Thoracic aorta (tissue), 2 donors: ENCODE measurements at regions not wholly inside any gene's neighbourhood (a gene's known extent, or its start where the extent isn't known, plus 50 kb on each side); places are given as distances from the start of the nearest gene placed in this dataset.
"Not testable (repeated sequence)": the region's sequence is repeated elsewhere in the genome, so short reads cannot be mapped to it uniquely, and the experiment has no call there.

ENCODE experiments used
- ATAC-seq: fragments of 150-250 bp; one replicate; pipeline ENCODE4 v1.8.0; 2017; ENCODE audit warnings: low read depth; ENCODE audit not compliant: insufficient number of reproducible peaks, low FRiP score
- DNase-seq: peaks from one replicate; pipeline ENCODE4 v3.0.0-alpha.2; 2020; ENCODE audit warnings: low spot score
- H3K27ac ChIP-seq, 2 donors: fragments of 200-600 bp; sonication (generic); 1 replicate in 1 of 2; 2 replicates in 1 of 2; pipeline ENCODE4 v1.5.1; 2016; ENCODE audit warnings: mild to moderate bottlenecking in 2 of 2, moderate library complexity in 2 of 2
- H3K27me3 ChIP-seq: fragments of 200-600 bp; sonication (generic); replicated peaks from 2 replicates; pipeline ENCODE4 v1.6.0; 2016; ENCODE audit warnings: mild to moderate bottlenecking; ENCODE audit not compliant: insufficient read depth
- H3K36me3 ChIP-seq: fragments of 200-600 bp; sonication (generic); one replicate; pipeline ENCODE4 v1.5.1; 2016
- H3K4me1 ChIP-seq, 2 donors: fragments of 200-600 bp; sonication (generic); 1 replicate in 1 of 2; 2 replicates in 1 of 2; pipeline versions ENCODE4 v1.5.1 to v1.6.0; 2016; ENCODE audit warnings: low read depth in 2 of 2, mild to moderate bottlenecking in 1 of 2; ENCODE audit not compliant: control insufficient read depth in 1 of 2
- H3K4me3 ChIP-seq: fragments of 200-600 bp; sonication (generic); 2 replicates; pipeline ENCODE4 v1.5.1; 2016; ENCODE audit warnings: mild to moderate bottlenecking
- H3K9me3 ChIP-seq: fragments of 200-600 bp; sonication (generic); 2 replicates; pipeline ENCODE4 v1.5.1; 2016
- TF ChIP-seq, protein P1 (sequence below): fragments of 200-600 bp; sonication (generic); IDR thresholded peaks from one replicate; pipeline ENCODE4 v1.5.1; 2019; ENCODE audit warnings: antibody characterized with exemption

DNA sequence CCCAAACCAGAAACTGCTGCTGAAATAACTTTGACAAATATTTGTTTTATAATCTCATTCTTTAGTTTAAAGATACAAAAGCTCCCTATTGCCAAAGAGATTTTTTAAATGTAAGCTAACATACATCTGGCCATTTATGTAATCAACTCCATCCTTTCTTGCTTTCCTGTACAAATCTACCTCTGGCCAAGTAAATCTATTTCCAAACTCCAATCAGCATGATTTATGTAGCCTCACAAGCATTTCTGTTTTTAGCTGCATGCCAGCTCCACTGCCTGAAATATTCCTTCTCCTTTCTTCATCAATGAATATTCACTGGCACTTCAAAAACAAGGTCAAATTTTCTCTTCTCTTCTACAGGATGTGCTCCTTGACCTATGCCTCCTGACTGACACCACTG, 80.0 kb downstream of the SHOX2 start:
- H3K27me3 ChIP-seq: no peaks in the 10 kb centered on the region
- TF ChIP-seq, protein P1, sequence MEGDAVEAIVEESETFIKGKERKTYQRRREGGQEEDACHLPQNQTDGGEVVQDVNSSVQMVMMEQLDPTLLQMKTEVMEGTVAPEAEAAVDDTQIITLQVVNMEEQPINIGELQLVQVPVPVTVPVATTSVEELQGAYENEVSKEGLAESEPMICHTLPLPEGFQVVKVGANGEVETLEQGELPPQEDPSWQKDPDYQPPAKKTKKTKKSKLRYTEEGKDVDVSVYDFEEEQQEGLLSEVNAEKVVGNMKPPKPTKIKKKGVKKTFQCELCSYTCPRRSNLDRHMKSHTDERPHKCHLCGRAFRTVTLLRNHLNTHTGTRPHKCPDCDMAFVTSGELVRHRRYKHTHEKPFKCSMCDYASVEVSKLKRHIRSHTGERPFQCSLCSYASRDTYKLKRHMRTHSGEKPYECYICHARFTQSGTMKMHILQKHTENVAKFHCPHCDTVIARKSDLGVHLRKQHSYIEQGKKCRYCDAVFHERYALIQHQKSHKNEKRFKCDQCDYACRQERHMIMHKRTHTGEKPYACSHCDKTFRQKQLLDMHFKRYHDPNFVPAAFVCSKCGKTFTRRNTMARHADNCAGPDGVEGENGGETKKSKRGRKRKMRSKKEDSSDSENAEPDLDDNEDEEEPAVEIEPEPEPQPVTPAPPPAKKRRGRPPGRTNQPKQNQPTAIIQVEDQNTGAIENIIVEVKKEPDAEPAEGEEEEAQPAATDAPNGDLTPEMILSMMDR: no peak

DNA sequence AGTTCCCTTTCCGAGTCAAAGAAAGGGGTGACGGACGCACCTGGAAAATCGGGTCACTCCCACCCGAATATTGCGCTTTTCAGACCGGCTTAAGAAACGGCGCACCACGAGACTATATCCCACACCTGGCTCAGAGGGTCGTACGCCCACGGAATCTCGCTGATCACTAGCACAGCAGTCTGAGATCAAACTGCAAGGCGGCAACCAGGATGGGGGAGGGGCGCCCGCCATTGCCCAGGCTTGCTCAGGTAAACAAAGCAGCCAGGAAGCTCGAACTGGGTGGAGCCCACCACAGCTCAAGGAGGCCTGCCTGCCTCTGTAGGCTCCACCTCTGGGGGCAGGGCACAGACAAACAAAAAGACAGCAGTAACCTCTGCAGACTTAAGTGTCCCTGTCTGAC, 86.3 kb downstream of the SHOX2 start:
- not testable (repeated sequence) for H3K9me3 ChIP-seq, H3K4me1 ChIP-seq, H3K4me3 ChIP-seq, H3K27ac ChIP-seq, ATAC-seq, H3K27me3 ChIP-seq, H3K36me3 ChIP-seq, DNase-seq

More for the DNA sequence above, 80.0 kb downstream of the SHOX2 start:
- DNase-seq: no peak
- Histone ChIP-seq H3K36me3 (no peaks in the 10 kb centered on the region), H3K27ac (no peak overlapping the region), H3K9me3 (no peaks in the 10 kb centered on the region), H3K4me3 (no peak overlapping the region), H3K4me1 (no peaks in the 10 kb centered on the region)
- ATAC-seq: no peak

DNA sequence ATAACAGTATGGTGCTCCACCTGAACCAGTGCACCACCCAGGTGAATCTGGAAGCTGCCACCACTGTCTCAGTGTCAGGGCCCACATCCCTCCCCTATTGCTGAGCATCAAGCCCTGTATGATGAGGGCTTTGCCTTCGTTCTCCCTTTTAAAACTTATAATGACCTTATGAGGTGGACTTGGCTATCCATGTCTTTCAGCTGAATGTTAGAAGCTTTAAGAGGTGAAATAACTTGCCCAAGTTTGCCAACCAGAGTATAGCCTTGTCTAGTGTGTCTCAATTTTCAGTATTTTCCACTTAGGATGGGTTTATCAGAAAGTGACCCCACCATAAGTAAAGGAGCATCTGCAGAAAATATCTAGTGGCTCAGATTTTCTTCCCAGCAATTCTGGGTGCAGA, 87.8 kb downstream of the SHOX2 start:
- peaks cover 4% of the 10 kb centered on the region for H3K9me3 ChIP-seq
- ATAC-seq (no peak), DNase-seq (no peak)
- H3K27ac ChIP-seq: no peak overlapping the region
- no peak overlapping the region for H3K4me3 ChIP-seq
- TF ChIP-seq, protein P1: no peak
- H3K4me1 ChIP-seq: no peaks in the 10 kb centered on the region
- no peaks in the 10 kb centered on the region for H3K27me3 ChIP-seq
- H3K36me3 ChIP-seq: no peaks in the 10 kb centered on the region

DNA sequence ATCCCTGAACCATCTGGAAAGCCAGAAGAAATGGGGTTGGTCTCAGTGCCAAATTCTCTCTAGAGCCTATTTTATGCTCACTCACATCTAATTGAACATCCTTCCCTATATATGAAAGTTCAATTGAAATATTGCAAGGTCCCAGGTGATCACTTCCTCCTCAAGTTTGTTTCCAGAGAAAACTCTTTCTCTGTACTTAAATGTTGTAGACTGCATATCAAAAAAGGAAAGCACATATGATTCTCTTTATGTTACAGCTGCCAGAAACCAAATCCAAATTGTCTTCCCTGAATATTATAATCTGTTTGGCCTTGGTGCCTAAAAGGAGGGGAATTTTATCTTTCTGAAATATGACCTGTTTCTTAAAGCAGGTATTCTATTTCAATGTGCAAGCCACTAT, 93.3 kb downstream of the SHOX2 start:
- H3K27ac ChIP-seq: no peak overlapping the region
- TF ChIP-seq, protein P1: no peak
- no peaks in the 10 kb centered on the region for H3K36me3 ChIP-seq
- no peak for DNase-seq
- ATAC-seq: no peak
- peaks cover 5% of the 10 kb centered on the region for H3K9me3 ChIP-seq
- H3K27me3 ChIP-seq: no peaks in the 10 kb centered on the region
- no peak overlapping the region for H3K4me3 ChIP-seq
- no peaks in the 10 kb centered on the region for H3K4me1 ChIP-seq

DNA sequence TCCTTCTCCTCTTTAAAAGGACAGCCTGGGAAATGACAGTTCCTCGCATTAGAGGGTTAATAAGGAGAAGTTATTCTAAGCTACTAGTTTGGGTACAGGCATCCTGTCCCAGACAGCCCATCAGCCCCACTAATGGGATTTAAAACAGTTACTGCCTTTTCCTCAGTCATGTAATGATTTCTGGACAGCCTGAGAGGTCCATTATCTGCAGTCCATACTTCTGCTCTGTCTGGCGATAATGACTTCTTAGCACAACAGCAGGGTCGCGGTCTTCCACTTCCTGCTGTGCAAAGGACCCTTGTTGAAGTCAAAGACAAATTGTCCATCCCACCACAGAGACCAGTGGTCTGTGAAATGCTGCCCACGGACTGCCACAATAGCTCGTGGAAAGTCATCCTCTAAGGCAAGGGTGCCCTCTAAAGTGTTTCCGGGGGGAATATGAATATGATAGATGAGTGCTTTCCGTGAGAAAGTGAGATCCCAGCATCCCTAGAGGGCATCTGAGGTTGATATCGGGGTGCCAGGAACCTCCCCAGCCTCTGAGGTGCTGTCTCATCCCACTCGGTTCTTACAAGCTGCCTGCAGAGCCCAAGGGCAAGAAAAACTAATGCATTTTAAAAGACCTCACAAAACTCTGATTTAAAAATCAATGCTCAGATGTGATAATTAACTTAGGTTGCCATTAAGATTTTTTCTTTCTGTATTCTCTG, 100.7 kb downstream of the SHOX2 start:
- no peak overlapping the region for H3K27ac ChIP-seq
- TF ChIP-seq, protein P1: no peak
- H3K4me1 ChIP-seq: no peaks in the 10 kb centered on the region
- no peak overlapping the region for H3K4me3 ChIP-seq
- H3K27me3 ChIP-seq: no peaks in the 10 kb centered on the region
- DNase-seq (no peak), ATAC-seq (no peak)
- H3K36me3 ChIP-seq: no peaks in the 10 kb centered on the region
- peaks cover 5% of the 10 kb centered on the region for H3K9me3 ChIP-seq

DNA sequence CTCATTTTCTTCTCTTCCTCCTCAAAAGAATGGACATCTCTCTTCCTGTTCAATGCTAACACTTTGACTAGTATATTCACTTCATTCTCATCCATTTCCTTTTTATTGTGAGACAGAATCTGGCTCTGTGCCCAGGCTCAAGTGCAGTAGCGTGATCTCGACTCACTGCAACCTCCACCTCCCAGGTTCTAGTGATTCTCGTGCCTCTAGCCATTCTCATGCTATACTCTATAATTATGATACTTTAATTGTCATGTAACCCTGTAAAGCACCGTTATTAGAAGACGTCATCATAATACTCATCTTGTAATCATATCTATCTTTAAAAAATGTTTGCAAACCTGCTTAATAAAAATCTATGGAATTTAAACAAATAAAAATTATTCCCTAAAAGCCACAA, 107.0 kb downstream of the SHOX2 start:
- peaks cover 3% of the 10 kb centered on the region for H3K9me3 ChIP-seq
- TF ChIP-seq, protein P1: no peak
- no peaks in the 10 kb centered on the region for H3K27me3 ChIP-seq
- DNase-seq (no peak), ATAC-seq (no peak)
- H3K4me3 ChIP-seq: no peak overlapping the region
- no peaks in the 10 kb centered on the region for H3K36me3 ChIP-seq
- no peaks in the 10 kb centered on the region for H3K4me1 ChIP-seq
- H3K27ac ChIP-seq: no peak overlapping the region
